KMS-11 (cell line): ENCODE measurements at regions not wholly inside any gene's neighbourhood (a gene's known extent, or its start where the extent isn't known, plus 50 kb on each side); places are given as distances from the start of the nearest gene placed in this dataset.

Source experiments
- H2AFZ ChIP-seq: fragments of 200-600 bp; sonication (generic); 2 replicates; pipeline ENCODE4 v1.6.1; 2016; ENCODE audit warnings: antibody characterized with exemption, mixed run types, low read depth
- H3K27ac ChIP-seq: fragments of 200-600 bp; sonication (generic); 2 replicates; pipeline ENCODE4 v1.6.1; 2016; ENCODE audit warnings: mild to moderate bottlenecking, mixed run types
- H3K27me3 ChIP-seq: fragments of 200-600 bp; sonication (generic); 2 replicates; pipeline ENCODE4 v1.6.1; 2017; ENCODE audit warnings: mild to moderate bottlenecking, low read depth, mixed run types, moderate library complexity; ENCODE audit not compliant: insufficient read depth
- H3K36me3 ChIP-seq: fragments of 200-600 bp; sonication (generic); 2 replicates; pipeline ENCODE4 v1.6.1; 2017; ENCODE audit warnings: mild to moderate bottlenecking, mixed run types; ENCODE audit not compliant: insufficient read depth
- H3K4me1 ChIP-seq: fragments of 200-600 bp; sonication (generic); 2 replicates; pipeline ENCODE4 v1.6.1; 2016; ENCODE audit warnings: mild to moderate bottlenecking, low read depth, mixed run types; ENCODE audit not compliant: poor library complexity, severe bottlenecking
- H3K4me2 ChIP-seq: fragments of 200-600 bp; sonication (generic); 2 replicates; pipeline ENCODE4 v1.7.0; 2016; ENCODE audit warnings: mild to moderate bottlenecking, mixed run types
- H3K4me3 ChIP-seq: fragments of 200-600 bp; sonication (generic); IDR thresholded peaks from 2 replicates; pipeline ENCODE4 v1.6.1; 2017; ENCODE audit warnings: low read depth, low read length, mixed read lengths; ENCODE audit not compliant: insufficient read depth
- H3K79me2 ChIP-seq: fragments of 200-600 bp; sonication (generic); 2 replicates; pipeline ENCODE4 v1.6.1; 2016; ENCODE audit warnings: low read depth, mixed run types; ENCODE audit not compliant: insufficient read depth
- H3K9ac ChIP-seq: fragments of 200-600 bp; sonication (generic); 2 replicates; pipeline ENCODE4 v1.6.1; 2016; ENCODE audit warnings: mild to moderate bottlenecking, mixed run types
- H4K20me1 ChIP-seq: fragments of 200-600 bp; sonication (generic); 2 replicates; pipeline ENCODE4 v1.6.1; 2016; ENCODE audit warnings: mild to moderate bottlenecking, mixed run types; ENCODE audit not compliant: insufficient read depth
- CTCF ChIP-seq: fragments of 200-600 bp; sonication (generic); conservative IDR thresholded peaks from 2 replicates; pipeline ENCODE4 v1.6.1; 2017; ENCODE audit warnings: low read depth, mild to moderate bottlenecking, antibody characterized with exemption, low read length, moderate library complexity, mixed read lengths

DNA sequence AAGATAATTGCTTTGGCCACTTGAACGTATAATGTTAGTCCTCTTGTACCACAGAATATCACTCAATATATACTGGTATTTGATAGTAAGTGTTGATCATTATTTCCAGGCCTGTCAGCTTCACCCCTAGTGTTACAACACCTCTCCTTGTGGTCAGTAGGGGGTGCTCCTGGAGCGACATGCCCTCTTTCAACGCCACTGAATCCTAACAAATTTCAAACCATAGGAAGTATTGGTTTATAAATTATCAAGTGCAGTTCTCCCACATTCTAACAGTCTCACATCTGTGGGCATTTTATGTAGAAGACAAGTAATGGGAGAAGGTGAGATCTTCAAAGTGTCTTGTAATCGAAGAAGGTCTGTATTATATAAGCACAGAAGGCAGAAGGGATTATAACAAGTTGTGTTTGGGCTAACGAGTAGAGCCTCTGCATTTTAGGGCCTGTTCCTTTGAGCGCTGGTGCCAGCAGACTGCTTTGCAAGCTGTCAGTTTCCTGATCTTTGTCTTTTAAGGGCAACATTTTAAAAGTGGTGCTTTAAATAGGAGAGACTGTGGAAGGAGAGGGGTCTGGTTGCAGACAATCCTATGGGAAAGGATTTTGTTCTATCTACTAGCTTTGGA, 57.1 kb upstream of the CEP162 start:
- H3K4me2 ChIP-seq = no peak overlapping the region
- no peak overlapping the region for H2AFZ ChIP-seq
- no peaks in the 10 kb centered on the region for H4K20me1 ChIP-seq
- no peak overlapping the region for H3K27ac ChIP-seq
- no peaks in the 10 kb centered on the region for H3K27me3 ChIP-seq
- no peaks in the 10 kb centered on the region for H3K4me1 ChIP-seq
- H3K9ac ChIP-seq = no peak overlapping the region
- no peak overlapping the region for H3K4me3 ChIP-seq
- H3K79me2 ChIP-seq = no peaks in the 10 kb centered on the region
- H3K36me3 ChIP-seq = no peaks in the 10 kb centered on the region
- no peak for TF ChIP-seq CTCF

- Histone ChIP-seq H3K4me1 (no peaks in the 10 kb centered on the region), H3K36me3 (no peaks in the 10 kb centered on the region), H4K20me1 (no peaks in the 10 kb centered on the region), H3K9ac (no peak overlapping the region), H3K27ac (no peak overlapping the region), H3K79me2 (no peaks in the 10 kb centered on the region), H3K4me3 (no peak overlapping the region), H3K4me2 (no peak overlapping the region), H2AFZ (no peak overlapping the region), H3K27me3 (no peaks in the 10 kb centered on the region)
- TF ChIP-seq CTCF = no peak
Measured at GRCh38 chr6:84282550-84282949, 55.1 kb upstream of the CEP162 start.

- TF ChIP-seq CTCF = no peak
- Histone ChIP-seq H3K27ac (no peak overlapping the region), H3K4me1 (no peaks in the 10 kb centered on the region), H3K4me3 (no peak overlapping the region), H4K20me1 (no peaks in the 10 kb centered on the region), H3K27me3 (no peaks in the 10 kb centered on the region), H3K79me2 (no peaks in the 10 kb centered on the region), H3K9ac (no peak overlapping the region), H3K36me3 (no peaks in the 10 kb centered on the region), H3K4me2 (no peak overlapping the region), H2AFZ (no peak overlapping the region)
Measured at GRCh38 chr6:84280639-84281038, 53.2 kb upstream of the CEP162 start.

DNA sequence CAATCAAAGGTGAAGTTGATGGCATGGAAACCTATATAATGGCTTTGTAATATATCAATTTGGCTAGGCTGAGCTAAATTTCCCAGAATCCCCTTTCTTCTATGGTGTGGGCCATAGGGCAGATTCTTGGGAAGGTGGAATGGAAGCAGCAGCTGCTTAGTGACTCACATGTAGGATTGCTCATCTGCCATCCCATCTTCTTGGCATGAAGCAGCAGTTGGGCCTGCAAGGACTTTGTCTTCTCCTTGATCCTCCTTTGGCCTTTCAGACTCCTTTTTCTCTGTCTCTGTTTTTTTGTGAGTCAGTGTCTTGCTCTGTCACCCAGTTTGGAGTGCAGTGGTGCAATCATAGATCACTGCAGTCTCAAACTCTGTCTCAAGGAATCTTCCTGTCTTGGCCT, 52.6 kb upstream of the CEP162 start:
- Histone ChIP-seq H2AFZ (no peak overlapping the region), H3K4me2 (no peak overlapping the region), H4K20me1 (no peaks in the 10 kb centered on the region), H3K4me3 (no peak overlapping the region), H3K36me3 (no peaks in the 10 kb centered on the region), H3K27me3 (no peaks in the 10 kb centered on the region), H3K79me2 (no peaks in the 10 kb centered on the region), H3K9ac (no peak overlapping the region), H3K4me1 (no peaks in the 10 kb centered on the region), H3K27ac (no peak overlapping the region)
- TF ChIP-seq CTCF = no peak
